ENCODE measurements at regions not wholly inside any gene's neighbourhood (a gene's known extent, or its start where the extent isn't known, plus 50 kb on each side); places are given as distances from the start of the nearest gene placed in this dataset.
A peak's percentile ranks its signal among the peaks of the same experiment; 100 is the strongest.
"Not testable (repeated sequence)": the region's sequence is repeated elsewhere in the genome, so short reads cannot be mapped to it uniquely, and the experiment has no call there.

GRCh38 chr1:112818990-112819689 lies 104.0 kb upstream of the PPM1J start:
- peaks cover 6% of the 10 kb centered on the region for H3K4me1 ChIP-seq (ENCODE audit: control insufficient read depth, insufficient read depth, low read length, unreplicated experiment)
- no peak overlapping the region for H3K27ac ChIP-seq (ENCODE audit: low read depth, low read length)
- H3K27me3 ChIP-seq (ENCODE audit: insufficient read depth, low read length), result no peaks in the 10 kb centered on the region
- H3K36me3 ChIP-seq (ENCODE audit: insufficient read depth, low read length), result no peaks in the 10 kb centered on the region
- H3K79me2 ChIP-seq (ENCODE audit: control insufficient read depth, insufficient read depth, low read length, unreplicated experiment), result no peaks in the 10 kb centered on the region
- H3K4me3 ChIP-seq (ENCODE audit: low read depth, low read length), result no peak overlapping the region
- H2AFZ ChIP-seq (ENCODE audit: low read length, unreplicated experiment), result peak overlapping the region; percentile 52

GRCh38 chr1:112817555-112818373 lies 102.6 kb upstream of the PPM1J start:
- Histone ChIP-seq H2AFZ (ENCODE audit: low read length, unreplicated experiment) (no peak overlapping the region), H3K79me2 (ENCODE audit: control insufficient read depth, insufficient read depth, low read length, unreplicated experiment) (no peaks in the 10 kb centered on the region), H3K4me3 (ENCODE audit: low read depth, low read length) (no peak overlapping the region), H3K27ac (ENCODE audit: low read depth, low read length) (no peak overlapping the region), H3K36me3 (ENCODE audit: insufficient read depth, low read length) (no peaks in the 10 kb centered on the region), H3K27me3 (ENCODE audit: insufficient read depth, low read length) (no peaks in the 10 kb centered on the region), H3K4me1 (ENCODE audit: control insufficient read depth, insufficient read depth, low read length, unreplicated experiment) (peaks cover 6% of the 10 kb centered on the region)

GRCh38 chr1:112815376-112815775 lies 100.2 kb upstream of the PPM1J start:
- Histone ChIP-seq H3K79me2 (ENCODE audit: control insufficient read depth, insufficient read depth, low read length, unreplicated experiment) (no peaks in the 10 kb centered on the region), H2AFZ (ENCODE audit: low read length, unreplicated experiment) (no peak overlapping the region), H3K27ac (ENCODE audit: low read depth, low read length) (no peak overlapping the region), H3K36me3 (ENCODE audit: insufficient read depth, low read length) (no peaks in the 10 kb centered on the region), H3K27me3 (ENCODE audit: insufficient read depth, low read length) (no peaks in the 10 kb centered on the region), H3K4me1 (ENCODE audit: control insufficient read depth, insufficient read depth, low read length, unreplicated experiment) (peaks cover 6% of the 10 kb centered on the region), H3K4me3 (ENCODE audit: low read depth, low read length) (no peak overlapping the region)

GRCh38 chr1:112814645-112815044 lies 99.5 kb upstream of the PPM1J start:
- H2AFZ ChIP-seq (ENCODE audit: low read length, unreplicated experiment); H3K4me3 ChIP-seq (ENCODE audit: low read depth, low read length); H3K79me2 ChIP-seq (ENCODE audit: control insufficient read depth, insufficient read depth, low read length, unreplicated experiment); H3K27me3 ChIP-seq (ENCODE audit: insufficient read depth, low read length); H3K36me3 ChIP-seq (ENCODE audit: insufficient read depth, low read length); H3K27ac ChIP-seq (ENCODE audit: low read depth, low read length); H3K4me1 ChIP-seq (ENCODE audit: control insufficient read depth, insufficient read depth, low read length, unreplicated experiment): not testable (repeated sequence)

GRCh38 chr1:112808861-112809684 lies 93.9 kb upstream of the PPM1J start:
- no peak overlapping the region for H3K27ac ChIP-seq (ENCODE audit: low read depth, low read length)
- H3K79me2 ChIP-seq (ENCODE audit: control insufficient read depth, insufficient read depth, low read length, unreplicated experiment), result no peaks in the 10 kb centered on the region
- no peak overlapping the region for H3K4me3 ChIP-seq (ENCODE audit: low read depth, low read length)
- H3K4me1 ChIP-seq (ENCODE audit: control insufficient read depth, insufficient read depth, low read length, unreplicated experiment), result no peaks in the 10 kb centered on the region
- H3K27me3 ChIP-seq (ENCODE audit: insufficient read depth, low read length), result no peaks in the 10 kb centered on the region
- H3K36me3 ChIP-seq (ENCODE audit: insufficient read depth, low read length), result no peaks in the 10 kb centered on the region
- no peak overlapping the region for H2AFZ ChIP-seq (ENCODE audit: low read length, unreplicated experiment)

GRCh38 chr1:112807999-112808398 lies 92.9 kb upstream of the PPM1J start:
- Histone ChIP-seq H3K27ac (ENCODE audit: low read depth, low read length) (no peak overlapping the region), H3K27me3 (ENCODE audit: insufficient read depth, low read length) (no peaks in the 10 kb centered on the region), H3K36me3 (ENCODE audit: insufficient read depth, low read length) (no peaks in the 10 kb centered on the region), H2AFZ (ENCODE audit: low read length, unreplicated experiment) (no peak overlapping the region), H3K4me3 (ENCODE audit: low read depth, low read length) (no peak overlapping the region), H3K4me1 (ENCODE audit: control insufficient read depth, insufficient read depth, low read length, unreplicated experiment) (no peaks in the 10 kb centered on the region), H3K79me2 (ENCODE audit: control insufficient read depth, insufficient read depth, low read length, unreplicated experiment) (no peaks in the 10 kb centered on the region)

GRCh38 chr1:112807117-112807516 lies 92.0 kb upstream of the PPM1J start:
- Histone ChIP-seq H3K4me1 (ENCODE audit: control insufficient read depth, insufficient read depth, low read length, unreplicated experiment) (no peaks in the 10 kb centered on the region), H3K4me3 (ENCODE audit: low read depth, low read length) (no peak overlapping the region), H3K27ac (ENCODE audit: low read depth, low read length) (no peak overlapping the region), H2AFZ (ENCODE audit: low read length, unreplicated experiment) (no peak overlapping the region), H3K36me3 (ENCODE audit: insufficient read depth, low read length) (no peaks in the 10 kb centered on the region), H3K27me3 (ENCODE audit: insufficient read depth, low read length) (no peaks in the 10 kb centered on the region), H3K79me2 (ENCODE audit: control insufficient read depth, insufficient read depth, low read length, unreplicated experiment) (no peaks in the 10 kb centered on the region)

- Histone ChIP-seq H3K27ac (ENCODE audit: low read depth, low read length) (no peak overlapping the region), H3K36me3 (ENCODE audit: insufficient read depth, low read length) (no peaks in the 10 kb centered on the region), H3K4me3 (ENCODE audit: low read depth, low read length) (no peak overlapping the region), H3K79me2 (ENCODE audit: control insufficient read depth, insufficient read depth, low read length, unreplicated experiment) (no peaks in the 10 kb centered on the region), H2AFZ (ENCODE audit: low read length, unreplicated experiment) (no peak overlapping the region), H3K27me3 (ENCODE audit: insufficient read depth, low read length) (no peaks in the 10 kb centered on the region), H3K4me1 (ENCODE audit: control insufficient read depth, insufficient read depth, low read length, unreplicated experiment) (no peaks in the 10 kb centered on the region)
Measured at GRCh38 chr1:112806090-112806642, 91.0 kb upstream of the PPM1J start.

- Histone ChIP-seq H3K79me2 (ENCODE audit: control insufficient read depth, insufficient read depth, low read length, unreplicated experiment) (no peaks in the 10 kb centered on the region), H3K4me3 (ENCODE audit: low read depth, low read length) (no peak overlapping the region), H3K36me3 (ENCODE audit: insufficient read depth, low read length) (no peaks in the 10 kb centered on the region), H3K27me3 (ENCODE audit: insufficient read depth, low read length) (no peaks in the 10 kb centered on the region), H3K27ac (ENCODE audit: low read depth, low read length) (no peak overlapping the region), H3K4me1 (ENCODE audit: control insufficient read depth, insufficient read depth, low read length, unreplicated experiment) (no peaks in the 10 kb centered on the region), H2AFZ (ENCODE audit: low read length, unreplicated experiment) (no peak overlapping the region)
Measured at GRCh38 chr1:112805155-112805853, 90.2 kb upstream of the PPM1J start.
